Fibroblast of pulmonary artery (primary cell): ENCODE measurements at regions not wholly inside any gene's neighbourhood (a gene's known extent, or its start where the extent isn't known, plus 50 kb on each side); places are given as distances from the start of the nearest gene placed in this dataset.

Source experiments
- DNase-seq: peaks from one replicate; pipeline ENCODE4 v3.0.0-alpha.2; 2010; ENCODE audit warnings: low read depth
- H3K4me3 ChIP-seq: replicated peaks from 2 replicates; pipeline ENCODE4 v1.5.1; 2011; ENCODE audit warnings: low read depth, mild to moderate bottlenecking, control low read depth, low read length, moderate library complexity
- TF ChIP-seq, protein P1 (sequence below): IDR thresholded peaks from 2 replicates; pipeline ENCODE4 v1.5.1; 2011; ENCODE audit warnings: mild to moderate bottlenecking, control low read depth, low read length, inconsistent platforms; ENCODE audit errors: missing control alignments

DNA sequence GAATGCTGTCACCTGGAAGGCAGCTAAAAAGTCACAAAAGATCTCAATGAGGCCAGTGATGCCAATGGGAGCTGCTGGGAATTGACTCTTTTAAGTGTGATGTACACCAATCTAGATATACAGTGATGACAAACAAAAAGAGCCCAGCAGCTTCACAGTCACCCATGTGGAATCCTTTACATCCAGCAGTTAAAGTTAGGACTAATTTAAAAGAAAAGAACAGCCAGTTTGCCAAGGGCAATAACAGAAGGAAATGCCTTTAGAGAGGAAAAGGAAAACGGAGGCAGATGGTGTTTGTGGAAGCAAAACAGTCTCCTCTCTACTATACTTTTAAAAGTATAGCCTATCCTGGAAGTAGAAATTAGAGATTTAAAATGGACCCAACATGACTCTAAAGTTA lies 873.5 kb downstream of the EPHA7 start:
- H3K4me3 ChIP-seq = no peak overlapping the region
- TF ChIP-seq, protein P1, sequence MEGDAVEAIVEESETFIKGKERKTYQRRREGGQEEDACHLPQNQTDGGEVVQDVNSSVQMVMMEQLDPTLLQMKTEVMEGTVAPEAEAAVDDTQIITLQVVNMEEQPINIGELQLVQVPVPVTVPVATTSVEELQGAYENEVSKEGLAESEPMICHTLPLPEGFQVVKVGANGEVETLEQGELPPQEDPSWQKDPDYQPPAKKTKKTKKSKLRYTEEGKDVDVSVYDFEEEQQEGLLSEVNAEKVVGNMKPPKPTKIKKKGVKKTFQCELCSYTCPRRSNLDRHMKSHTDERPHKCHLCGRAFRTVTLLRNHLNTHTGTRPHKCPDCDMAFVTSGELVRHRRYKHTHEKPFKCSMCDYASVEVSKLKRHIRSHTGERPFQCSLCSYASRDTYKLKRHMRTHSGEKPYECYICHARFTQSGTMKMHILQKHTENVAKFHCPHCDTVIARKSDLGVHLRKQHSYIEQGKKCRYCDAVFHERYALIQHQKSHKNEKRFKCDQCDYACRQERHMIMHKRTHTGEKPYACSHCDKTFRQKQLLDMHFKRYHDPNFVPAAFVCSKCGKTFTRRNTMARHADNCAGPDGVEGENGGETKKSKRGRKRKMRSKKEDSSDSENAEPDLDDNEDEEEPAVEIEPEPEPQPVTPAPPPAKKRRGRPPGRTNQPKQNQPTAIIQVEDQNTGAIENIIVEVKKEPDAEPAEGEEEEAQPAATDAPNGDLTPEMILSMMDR = no peak
- no peak for DNase-seq

DNA sequence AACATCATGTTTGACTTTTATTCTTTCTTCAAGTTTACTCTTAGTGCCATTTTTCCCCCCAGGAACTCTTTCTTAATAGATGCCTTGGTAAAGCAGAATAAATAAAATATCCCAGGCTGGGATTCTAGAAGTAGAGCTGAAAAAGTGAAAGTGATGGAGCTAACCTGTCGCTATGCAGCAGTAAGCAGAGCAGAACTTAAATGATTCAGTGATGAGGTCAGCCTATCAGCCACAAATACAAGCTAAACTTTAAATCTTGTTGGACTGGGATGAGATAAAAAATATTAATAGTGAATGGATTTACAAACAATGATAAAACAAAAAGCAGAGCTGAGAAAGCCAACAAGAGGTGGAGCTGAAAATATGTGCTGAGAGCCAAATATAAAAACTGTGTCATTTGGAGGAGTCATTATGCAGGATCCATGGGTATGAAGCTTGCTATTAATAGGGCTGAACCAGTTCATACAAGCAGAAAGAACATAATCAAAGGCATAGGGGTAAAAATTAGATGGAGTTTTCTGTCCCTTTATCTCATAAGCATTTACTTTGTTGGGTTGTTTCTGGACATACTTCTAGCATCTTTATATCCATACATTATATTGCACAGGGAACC lies 877.8 kb downstream of the EPHA7 start:
- TF ChIP-seq, protein P1 = no peak
- no peak for DNase-seq
- no peak overlapping the region for H3K4me3 ChIP-seq

DNA sequence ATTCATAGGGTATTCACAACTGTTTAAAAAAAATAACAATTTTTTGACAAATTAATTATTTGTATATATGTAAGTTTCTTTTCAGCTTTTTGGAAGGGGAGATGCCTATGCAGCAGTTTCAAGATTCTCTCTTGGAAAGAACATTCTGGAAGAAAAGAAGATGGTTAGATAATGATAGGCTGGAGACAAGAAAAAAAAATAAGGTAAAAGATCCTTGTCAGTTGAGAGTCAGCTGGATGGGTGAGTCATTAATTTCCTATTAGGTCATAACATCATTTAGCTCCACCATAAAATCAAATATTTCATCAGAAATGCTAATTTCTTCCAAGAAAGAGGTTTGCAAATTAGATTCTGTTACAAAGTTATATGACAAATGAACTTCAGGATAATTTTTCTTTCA lies 880.4 kb downstream of the EPHA7 start:
- no peak for DNase-seq
- H3K4me3 ChIP-seq = no peak overlapping the region
- TF ChIP-seq, protein P1 = no peak

DNA sequence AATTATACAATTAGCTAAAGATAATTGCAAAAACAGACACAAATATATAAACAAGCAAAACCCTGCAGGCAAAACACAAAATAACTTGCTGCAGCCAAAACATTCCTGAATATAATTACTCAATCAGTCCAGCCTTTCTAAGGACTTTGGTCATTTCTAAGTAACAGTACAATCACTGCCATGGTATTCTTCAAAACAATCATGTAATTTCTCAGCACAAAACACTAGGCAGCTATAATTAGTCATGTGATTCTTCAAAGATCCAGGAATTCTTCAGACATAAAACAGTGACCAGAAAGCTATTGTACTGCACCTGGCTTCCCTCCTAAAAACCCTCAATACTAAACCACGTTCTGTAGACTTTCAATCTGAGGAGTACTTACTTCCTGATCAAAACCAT lies 881.1 kb downstream of the EPHA7 start:
- TF ChIP-seq, protein P1 = no peak
- peak; percentile 10 for DNase-seq
- no peak overlapping the region for H3K4me3 ChIP-seq

DNA sequence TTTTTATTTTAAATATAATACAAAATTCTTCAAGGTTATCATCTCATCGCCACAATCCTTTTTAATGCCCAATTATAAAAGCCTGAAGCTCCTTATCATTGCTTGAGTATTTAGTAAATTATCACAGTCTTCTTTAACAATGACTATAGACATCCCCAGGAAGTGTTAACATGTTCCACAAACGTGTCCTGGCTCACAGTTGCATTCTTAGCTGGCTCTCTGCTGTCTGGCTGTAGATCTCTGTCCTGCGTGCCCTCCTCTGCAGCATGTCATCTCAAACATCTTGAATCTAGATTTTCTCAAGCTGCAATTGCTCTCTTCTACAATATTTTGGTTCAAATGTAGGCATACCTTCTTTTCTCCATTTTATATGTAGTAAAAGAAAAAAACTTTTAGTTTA lies 885.2 kb downstream of the EPHA7 start:
- TF ChIP-seq, protein P1 = no peak
- no peak overlapping the region for H3K4me3 ChIP-seq
- no peak for DNase-seq

DNA sequence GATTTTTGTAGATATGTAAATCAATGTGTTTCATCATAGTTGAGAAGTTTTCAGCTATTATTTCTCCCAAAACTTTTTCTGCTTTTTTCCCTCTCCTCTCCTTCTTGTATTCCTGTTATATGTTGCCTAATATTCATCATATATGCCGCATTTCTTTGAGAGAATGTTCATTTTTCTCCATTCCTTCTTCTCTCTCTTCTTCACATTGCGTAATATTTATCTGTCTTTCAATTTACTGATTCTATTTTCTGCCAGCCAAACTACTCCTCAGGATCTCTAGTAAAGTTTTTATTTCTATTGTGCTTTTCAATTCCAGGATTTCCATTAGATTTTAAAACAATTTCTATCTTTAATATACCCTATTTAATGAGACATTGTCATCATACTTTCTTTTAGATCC lies 896.8 kb downstream of the EPHA7 start:
- DNase-seq = no peak
- no peak overlapping the region for H3K4me3 ChIP-seq
- TF ChIP-seq, protein P1 = no peak

DNA sequence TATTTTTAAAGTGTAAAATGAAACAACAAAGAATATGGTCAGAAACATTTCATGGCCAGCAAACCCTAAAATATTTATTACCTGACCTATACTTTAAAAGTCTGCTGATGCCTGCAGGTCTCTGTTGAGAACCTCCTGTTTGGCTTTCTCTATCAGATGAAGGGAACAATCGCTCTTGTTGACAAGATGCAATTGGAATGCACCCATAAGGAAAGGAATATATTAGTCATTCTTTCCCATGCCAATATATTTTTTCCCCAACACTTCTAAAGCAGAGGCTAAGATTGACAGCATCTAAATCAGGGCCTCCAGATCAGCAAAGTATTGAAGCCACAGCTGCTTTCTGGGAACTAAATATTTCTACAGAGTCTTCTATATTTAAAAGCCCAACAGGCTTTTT lies 897.8 kb downstream of the EPHA7 start:
- peak; percentile 10 for DNase-seq
- TF ChIP-seq, protein P1 = no peak

More for the DNA sequence above, 897.8 kb downstream of the EPHA7 start:
- H3K4me3 ChIP-seq = no peak overlapping the region
